GM18505 (cell line): ENCODE measurements at regions not wholly inside any gene's neighbourhood (a gene's known extent, or its start where the extent isn't known, plus 50 kb on each side); places are given as distances from the start of the nearest gene placed in this dataset.
"Not testable (repeated sequence)": the region's sequence is repeated elsewhere in the genome, so short reads cannot be mapped to it uniquely, and the experiment has no call there.

Source experiments
- ATAC-seq: cut with Tn5 transposase; IDR thresholded peaks from one replicate; pipeline ENCODE4 v1.9.1; 2021; ENCODE audit not compliant: unreplicated experiment
- POLR2A ChIP-seq: IDR thresholded peaks from 4 replicates; pipeline ENCODE4 v1.6.1; 2011; ENCODE audit warnings: borderline replicate concordance; ENCODE audit not compliant: insufficient read depth, insufficient read length; ENCODE audit errors: extremely low read depth

DNA sequence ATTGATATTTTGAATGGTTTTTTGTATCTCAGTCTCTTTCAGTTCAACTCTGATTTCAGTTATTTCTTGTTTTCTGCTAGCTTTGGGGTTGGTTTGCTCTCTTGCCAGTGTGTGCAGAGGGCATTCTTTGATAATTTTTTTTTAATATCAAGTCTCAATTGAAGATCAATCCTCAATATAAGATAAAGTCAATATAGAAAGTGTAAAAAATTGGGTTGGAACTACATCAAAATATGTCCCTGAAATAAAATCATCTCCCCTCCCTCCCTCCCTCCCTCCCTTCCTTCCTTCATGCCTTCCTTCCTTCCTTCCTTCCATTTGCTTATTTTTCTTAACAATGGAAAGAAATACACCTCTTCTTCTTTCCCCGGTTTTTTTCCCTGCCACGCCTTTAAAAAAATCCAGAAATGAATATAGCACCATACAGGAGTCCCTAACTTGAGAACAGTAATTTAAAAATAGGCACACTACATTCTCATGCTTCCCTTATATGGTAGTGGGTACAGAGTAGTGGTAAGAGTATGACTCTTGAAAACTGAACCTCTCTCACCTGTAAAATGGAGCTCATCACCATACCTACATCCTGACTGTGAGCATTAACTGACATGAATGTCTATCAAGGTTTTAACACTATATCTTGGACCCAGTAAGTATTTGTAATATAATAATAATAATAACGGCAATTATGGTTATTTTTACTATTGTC, 221.9 kb downstream of the GIPC2 start:
- no peak for TF ChIP-seq POLR2A
- no peak for ATAC-seq

DNA sequence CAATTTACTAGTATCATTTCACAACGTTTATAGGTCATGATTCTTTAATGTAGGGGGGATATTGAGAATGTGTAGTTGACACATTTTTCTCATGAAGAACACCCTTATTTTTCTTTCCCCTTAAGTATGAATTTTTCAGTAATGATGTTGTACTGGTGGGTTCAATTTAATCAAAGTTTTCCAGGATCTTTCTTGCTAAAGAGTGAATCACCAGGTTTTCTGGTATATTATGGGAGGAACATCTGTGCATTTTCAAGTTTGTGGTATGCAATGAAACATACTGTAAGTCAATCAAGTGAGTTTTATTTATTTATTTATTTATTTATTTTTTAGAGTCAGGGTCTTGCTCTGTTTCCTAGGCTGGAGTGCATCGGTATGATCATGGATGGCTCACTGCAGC, 221.2 kb upstream of the PTGFR start:
- no peak for TF ChIP-seq POLR2A
- no peak for ATAC-seq

DNA sequence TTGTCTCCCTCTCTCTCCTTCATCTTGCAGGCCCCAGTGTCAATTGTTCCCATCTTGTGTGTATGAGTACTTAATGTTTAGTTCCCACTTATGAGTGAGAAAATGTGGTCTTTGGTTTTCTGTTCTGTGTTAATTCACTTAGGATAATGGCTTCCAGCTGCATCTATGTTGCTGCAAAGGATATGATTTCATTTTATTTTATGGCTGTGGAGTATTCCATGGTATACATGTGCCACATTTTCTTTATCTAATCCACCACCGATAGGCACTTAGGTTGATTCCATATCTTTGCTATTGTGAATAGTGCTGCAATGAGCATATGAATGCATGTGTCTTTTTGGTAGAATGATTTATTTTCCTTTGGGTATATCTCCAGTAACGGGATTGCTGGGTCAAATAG, 219.4 kb upstream of the PTGFR start:
- not testable (repeated sequence) for ATAC-seq

DNA sequence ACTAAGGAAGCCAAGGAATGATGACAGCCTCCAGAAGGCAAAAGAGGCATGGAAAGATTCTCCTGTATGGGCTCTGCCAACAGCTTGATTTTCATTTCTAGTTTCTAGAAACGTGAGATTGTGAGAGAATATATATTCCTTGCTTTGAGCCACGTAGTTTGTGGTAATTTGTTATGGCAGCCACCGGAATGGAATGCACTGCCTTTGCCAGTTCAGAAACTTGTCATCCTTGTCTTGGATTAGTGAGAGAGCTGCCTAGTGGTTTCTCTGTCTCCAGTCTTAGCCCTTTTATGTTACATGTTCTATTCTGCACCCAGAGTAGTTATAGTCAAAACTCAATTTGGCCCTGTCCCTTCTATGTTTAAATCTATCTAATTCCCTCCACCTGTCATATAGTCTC, 216.0 kb upstream of the PTGFR start:
- TF ChIP-seq POLR2A: no peak
- no peak for ATAC-seq

DNA sequence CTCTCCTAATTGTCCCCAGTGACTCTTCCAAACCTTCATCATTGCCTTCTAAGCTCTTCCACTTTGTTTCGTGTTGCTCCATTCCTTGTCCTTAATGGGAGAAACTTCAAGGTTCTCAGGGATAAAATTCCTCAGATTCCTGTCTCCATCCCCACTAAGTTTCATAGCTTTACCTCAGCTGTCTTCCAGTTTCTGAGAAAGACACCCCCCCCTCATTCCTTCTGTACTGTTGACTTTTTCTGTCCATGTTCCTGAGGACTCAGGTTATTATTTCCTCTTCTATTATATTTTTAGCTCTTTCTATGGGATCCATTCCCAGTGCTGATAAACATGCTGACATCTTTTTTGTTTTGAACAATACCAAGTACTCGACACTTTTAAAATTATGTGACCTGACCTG, 215.3 kb upstream of the PTGFR start:
- TF ChIP-seq POLR2A: no peak
- no peak for ATAC-seq

DNA sequence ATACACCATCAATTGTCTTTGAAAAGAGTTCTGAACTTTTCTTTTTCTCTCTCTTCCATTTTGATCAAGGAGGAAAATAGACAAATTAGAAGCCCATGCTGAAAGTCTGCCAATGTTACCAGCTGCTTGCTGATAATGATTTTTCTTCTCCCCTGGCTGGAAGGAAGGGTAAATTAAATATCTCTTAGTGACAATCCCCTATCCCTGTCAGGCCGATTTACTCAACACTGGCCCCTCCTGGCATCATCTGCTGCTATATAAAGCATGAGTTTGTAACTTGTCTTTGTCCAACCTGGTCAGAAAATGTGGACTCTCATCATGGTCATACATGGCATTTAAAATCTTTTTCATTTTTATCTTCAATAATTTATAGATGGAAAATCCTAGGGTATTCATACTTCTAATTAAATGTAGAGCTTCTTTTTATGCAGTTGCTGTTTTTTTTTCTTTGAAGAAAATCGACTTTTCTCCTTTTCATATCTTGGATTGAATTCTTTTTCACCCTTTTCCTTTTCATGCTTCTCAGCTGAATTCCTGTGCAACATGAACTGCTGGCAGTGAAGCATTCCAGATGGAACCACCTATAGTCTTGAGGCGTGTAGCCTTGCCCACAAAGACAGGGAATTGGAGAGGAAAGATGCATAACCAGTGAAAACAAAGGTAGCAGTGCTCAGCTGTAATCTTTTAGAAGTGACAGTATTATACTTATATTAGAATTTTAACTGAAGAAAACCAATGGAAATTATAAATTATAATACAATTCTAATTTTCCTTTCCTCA, 214.7 kb upstream of the PTGFR start:
- TF ChIP-seq POLR2A: no peak
- no peak for ATAC-seq

DNA sequence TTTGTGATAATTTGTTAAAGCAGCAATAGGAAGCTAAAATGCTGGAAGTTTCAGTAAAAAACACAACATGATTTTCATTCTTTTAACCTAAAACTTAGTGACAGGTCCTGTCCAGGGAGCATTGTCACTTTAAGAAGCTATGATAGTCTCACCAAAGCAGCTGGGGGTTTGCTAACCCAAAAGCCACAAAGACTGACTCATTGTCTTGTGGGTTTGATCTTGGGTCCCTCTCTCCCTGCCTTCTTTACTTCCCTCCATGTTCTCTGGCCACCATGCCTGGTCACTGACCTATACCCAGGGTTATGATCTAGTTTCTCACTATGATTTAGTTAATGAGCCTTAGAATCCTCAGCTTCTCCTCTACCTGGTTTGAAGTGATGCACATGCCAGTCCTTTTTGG, 213.5 kb upstream of the PTGFR start:
- peak; percentile 67 for ATAC-seq
- TF ChIP-seq POLR2A: no peak

DNA sequence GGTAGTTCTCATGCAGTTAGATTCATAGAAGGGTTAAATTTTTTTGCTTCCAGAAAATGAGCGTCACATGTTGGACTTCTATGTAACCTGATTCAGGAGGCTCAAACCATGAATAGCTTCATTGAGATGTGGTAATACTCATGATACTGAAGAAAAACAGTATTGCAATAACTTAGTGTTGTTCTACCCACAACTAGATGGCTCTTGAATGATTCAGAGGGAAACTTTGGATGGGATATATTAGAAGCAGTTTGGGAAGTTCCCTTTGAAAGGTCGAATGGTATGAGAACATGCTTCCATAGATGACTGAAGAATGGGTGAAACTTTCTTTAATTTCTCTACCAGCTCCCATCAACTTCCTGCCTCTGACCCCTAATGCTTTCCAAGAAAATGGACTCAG, 211.7 kb upstream of the PTGFR start:
- no peak for TF ChIP-seq POLR2A
- ATAC-seq: no peak

DNA sequence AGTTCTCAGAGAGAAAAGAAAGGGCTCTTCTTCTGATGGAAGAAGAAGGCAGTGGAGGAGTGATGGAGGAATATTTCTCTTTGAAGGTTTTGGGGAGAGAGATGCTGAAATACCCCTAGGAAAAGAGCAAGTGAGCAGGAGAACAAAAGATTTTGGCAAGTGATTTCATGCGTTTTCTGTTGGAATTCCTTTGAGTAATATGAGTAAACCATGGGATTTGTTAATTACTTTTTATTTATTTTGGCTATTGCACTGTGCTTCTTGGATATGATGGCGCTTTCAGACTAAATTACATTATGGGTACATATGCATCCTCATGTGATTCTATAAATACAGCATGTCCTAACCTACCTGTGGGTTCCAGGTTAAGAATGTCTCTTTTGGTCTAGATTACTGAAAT, 210.1 kb upstream of the PTGFR start:
- TF ChIP-seq POLR2A: no peak
- no peak for ATAC-seq

DNA sequence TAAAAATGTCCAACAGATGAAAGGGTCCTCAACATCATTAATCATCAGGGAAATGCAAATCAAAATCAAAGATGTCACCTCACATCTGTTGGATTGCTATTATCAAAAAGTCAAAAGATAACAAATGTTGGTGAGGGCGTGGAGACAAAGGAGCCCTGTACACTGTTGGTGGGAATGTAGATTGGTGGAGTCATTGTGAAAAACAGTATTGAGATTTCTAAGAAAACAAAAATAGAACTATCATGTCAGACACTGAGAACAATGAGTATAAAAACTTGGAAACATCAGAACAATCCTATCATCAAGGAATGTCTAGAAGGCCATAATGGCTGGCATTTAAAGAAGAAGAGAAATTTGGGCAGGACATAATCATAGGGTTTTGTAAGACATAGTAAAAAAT, 209.2 kb upstream of the PTGFR start:
- TF ChIP-seq POLR2A: no peak
- ATAC-seq: no peak

DNA sequence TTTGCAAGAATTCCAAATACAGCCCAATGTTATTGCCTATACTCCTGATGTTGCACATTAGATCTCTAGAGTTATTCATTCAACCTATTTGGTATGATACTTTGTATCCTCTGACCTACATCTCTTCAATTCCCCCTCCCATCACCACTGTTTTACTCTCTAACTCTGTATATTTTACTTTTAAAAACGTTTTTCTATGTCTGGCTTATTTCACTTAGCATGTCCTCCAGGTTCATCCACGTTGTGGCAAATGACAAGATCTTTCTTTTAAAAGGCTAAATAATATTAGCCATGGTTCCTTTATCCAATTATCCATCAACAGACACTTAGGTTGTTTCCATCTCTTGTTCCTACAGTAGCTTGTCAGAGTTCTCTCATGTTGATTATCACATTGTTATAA, 207.1 kb upstream of the PTGFR start:
- no peak for ATAC-seq
- no peak for TF ChIP-seq POLR2A

DNA sequence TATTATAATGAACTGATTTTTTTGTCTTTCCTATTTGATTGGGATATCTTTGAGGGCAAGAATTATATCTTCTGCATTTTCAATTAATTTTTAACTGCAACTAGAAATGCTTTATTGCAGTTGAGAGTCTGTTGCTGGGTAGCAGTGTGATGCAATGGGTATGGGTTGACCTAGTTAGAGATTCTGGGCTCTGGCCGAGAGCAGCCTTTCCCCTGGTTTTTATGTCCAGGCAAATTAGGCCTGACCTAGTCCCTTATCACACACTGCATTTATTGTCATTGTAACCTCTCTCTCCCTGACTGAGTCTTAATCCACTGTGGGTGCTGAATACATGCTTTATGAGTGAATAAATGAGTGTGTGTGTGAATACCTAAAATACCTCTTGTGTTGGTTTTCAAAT, 206.4 kb upstream of the PTGFR start:
- TF ChIP-seq POLR2A: no peak
- ATAC-seq: no peak

DNA sequence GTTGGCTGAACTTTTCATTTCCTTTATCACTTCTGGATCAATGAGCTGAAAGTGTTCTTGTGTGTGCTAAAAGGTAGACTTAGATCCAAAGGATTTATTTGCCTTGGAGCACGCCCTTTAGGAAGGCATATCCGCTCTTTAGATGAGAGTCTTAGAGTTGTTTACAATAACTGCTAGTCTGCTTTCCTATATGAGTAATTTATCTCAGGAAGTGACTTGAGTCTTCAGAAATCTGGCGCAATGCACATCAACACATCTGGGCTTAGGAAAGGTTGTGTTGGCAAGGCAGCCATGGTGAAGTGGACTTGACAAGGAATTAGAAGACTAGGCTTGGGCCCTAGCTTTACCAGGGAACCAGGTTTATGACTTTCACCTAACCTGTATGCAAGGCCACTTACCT, 204.1 kb upstream of the PTGFR start:
- ATAC-seq: no peak

DNA sequence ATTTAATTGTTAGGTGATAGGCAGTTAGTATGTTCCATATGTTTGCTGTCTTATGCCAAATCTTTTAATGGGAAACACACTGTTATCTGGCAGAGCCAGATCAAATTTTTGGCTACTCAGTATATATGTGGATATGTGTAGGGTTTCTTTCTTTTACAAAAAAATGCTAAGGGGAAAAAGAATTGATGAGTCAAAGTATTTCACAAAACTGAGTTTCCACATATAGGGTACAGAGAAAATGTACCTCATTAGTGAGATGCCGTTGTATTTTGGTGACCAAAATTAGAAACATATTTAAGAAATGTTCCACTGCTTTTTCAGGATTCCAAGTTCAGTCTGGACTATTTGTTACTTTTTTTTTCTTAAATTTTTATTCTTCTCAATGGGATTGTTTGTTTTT, 201.2 kb upstream of the PTGFR start:
- no peak for TF ChIP-seq POLR2A
- ATAC-seq: no peak

More for the DNA sequence above, 204.1 kb upstream of the PTGFR start:
- TF ChIP-seq POLR2A: no peak
